ENCODE measurements at regions not wholly inside any gene's neighbourhood (a gene's known extent, or its start where the extent isn't known, plus 50 kb on each side); places are given as distances from the start of the nearest gene placed in this dataset.

DNA sequence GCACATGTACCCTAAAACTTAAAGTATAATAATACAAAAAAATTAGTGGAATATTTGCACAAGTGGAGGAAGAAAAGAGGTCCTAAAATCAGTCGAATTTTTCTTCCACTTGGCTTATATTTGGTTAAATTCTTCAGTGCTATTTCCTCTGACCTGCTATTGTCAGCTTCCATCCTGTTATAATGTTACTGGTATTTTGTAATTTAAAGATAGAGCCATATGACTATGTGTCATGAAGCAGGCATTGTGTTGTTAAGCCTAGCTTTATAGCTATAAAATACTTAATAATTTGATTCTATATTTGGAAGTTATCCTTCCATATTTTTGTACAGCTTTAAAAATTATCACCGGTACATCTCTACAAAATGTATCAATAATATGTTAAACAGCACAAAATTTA is 455.9 kb upstream of the MARCKS start:
- DNase-seq, result no peak

DNA sequence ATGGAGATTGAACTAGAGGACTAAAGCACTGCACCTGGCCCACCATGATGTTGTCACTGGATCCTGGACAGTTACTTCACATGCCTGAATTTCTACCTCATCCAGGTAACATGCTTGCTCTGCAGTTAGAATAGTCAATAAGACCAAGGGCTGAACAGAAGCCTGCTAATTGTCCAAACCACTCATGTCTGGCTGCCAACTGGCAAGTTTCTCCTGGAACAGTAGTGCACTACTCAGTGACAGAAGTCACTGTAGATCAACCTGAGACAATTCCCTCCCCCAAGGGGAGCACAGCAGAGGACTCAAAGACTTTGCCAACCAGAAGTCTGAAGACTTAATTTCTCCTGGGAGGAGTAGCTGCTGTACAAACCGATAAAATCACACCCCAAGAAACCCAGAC is 454.6 kb upstream of the MARCKS start:
- DNase-seq, result no peak

DNA sequence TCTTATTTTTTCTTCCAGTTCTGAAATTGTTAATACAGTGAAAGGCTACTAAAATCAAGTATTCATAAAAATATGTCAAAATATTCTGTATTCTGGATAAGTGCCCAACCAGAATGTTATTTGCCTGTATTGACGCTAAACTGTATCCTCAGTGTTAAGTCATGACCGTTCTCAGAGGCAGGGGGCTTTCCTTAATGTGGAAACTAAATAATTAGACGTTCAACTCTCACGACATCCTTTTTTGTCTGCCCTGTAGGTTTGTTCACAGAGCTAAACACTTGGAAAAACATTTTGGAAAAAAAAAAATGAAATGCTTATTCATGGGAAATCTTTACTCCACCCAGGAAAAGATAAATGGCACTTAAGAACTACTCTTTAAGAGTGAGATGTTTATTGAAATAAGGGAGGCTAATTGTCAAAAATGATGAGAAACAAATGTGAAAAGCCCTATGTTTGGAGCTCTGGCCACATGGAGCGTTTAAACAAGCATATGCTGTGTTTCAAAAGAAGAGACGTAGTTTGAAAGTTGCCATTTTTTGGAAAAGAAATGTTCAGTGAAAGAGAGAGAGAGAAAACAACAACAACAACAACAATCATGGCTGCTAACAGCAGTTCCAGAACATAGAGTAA is 453.1 kb upstream of the MARCKS start:
- DNase-seq, result no peak

DNA sequence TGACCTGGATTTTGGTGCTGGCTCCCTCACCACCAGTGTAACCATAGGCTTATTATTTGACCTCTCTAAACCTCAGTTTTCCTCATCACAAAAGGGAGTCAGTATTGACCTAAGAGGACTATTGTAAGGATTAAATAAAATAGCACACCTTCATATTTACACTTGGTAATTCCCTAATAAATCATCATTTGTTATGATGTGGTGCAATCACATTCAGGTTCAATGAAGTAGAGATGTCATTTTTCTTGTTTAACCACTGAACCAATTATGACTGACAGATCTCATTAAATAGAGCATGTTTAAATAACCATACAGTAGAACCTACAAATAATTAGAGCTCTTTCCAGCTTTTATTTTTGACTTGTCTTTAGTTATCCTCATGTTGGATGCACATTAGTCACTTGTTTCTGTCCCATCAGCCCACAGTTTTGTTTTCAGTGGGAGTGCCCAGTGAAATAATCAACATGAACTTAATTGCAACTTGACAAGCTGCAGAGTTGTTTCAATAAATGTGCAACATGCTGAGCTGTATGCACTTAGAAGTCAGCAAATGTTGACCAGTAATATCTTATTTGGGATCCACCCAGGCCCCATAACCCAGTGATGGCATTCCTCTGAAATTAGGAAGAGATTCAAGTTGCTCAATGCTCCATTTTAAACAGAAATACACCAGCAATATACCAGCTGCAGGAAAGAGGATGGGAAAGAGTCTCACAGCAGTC is 451.7 kb upstream of the MARCKS start:
- DNase-seq, result no peak

DNA sequence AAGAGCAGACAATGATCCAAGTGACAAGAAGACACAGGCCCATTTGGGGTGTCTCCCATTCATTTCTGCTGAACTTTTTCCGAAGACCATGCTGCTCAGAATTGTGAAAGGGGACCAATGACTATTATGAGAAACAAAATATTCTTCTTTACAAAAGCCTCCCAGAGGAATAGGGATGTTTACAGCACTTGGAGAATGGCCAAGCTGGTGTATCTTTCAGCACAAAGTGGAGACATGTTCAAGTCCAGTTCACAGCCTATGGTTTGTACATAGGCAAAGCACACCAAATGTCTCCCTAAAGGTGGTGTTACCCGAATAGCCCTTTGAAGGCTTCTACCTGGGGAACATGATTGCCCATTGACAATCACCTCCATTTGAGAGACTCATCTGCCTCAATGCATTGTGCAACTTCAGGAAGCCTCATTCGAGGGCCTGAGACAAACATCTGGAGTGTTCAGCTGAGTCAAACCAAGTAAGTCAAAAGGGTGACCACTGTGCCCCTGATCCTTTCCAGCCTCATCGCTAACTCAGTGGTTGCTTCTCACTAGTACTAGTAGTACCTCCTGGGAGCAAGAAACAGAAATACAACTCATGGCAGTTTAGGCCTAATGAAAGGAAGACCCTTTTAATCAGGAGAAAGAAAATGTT is 451.0 kb upstream of the MARCKS start:
- DNase-seq, result no peak

DNA sequence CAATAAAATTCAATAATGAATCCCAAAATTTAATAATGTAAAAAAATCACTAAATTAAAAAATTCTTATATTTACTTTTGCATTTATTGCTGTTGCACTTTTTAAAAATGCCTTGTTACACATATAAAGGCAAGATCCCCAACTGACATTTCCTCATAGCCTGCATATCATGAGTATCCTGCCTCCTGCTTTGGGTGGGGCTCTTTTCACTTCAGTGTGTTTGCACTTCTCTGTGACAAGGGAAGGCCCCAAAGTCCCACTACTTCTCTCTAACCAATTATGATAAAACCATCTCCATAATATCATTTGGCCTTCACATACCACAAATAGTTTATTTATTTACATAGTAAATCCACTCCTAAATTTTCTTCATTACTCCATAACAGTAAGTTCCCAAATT is 446.1 kb upstream of the MARCKS start:
- no peak for DNase-seq

DNA sequence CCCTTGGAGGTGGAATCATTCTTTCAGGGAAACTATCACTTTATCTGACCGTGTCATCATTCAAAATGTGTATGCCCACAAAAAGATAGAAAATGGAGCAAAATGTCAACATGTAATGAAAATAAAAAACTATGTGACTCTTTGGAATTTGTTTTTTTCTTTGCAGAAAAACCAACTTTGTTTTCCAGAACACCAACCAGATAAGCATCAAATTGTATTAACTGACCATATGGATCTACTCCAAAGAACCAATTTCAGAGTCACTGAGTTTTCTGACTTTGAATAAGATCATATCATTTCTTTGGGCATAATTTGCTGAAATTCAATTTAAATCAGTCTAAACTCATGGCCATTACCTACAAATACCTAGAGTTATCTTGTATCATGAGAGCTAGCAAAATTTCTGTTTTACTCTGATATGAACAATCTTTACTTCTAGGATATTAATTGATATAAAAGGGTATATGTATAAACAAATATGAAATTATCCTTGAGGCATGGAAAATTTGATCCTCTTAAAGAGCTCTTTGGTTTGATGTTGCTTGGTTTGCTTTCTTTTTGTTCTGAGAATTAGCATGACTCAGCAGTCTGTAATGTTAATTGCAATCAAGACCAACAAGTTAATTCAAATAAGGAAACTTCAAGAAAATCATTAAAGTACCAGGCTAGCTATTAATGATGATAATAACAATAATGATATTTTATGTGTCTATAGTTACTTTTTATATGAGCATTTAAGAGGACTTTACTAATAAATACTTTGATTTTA is 444.4 kb upstream of the MARCKS start:
- DNase-seq, result no peak

DNA sequence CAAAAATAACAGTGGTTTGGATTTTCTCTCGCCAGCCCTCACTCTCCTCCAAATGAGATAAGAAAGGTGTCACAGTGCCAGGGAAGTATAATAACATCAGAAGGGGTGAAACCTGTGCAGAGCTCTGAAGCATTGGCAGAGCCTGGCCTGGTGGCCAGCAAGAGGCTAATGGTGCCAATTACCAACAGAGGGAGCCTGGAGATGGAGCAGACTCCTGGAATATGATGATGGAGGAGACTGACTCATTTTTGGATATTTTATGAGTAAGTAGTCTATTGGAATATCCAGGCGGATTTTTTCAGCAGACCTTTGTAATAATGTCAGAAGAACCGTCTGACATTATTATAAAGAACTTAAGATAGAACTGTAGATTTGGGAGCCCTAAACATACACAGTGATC is 442.6 kb upstream of the MARCKS start:
- DNase-seq, result peak; percentile 82

DNA sequence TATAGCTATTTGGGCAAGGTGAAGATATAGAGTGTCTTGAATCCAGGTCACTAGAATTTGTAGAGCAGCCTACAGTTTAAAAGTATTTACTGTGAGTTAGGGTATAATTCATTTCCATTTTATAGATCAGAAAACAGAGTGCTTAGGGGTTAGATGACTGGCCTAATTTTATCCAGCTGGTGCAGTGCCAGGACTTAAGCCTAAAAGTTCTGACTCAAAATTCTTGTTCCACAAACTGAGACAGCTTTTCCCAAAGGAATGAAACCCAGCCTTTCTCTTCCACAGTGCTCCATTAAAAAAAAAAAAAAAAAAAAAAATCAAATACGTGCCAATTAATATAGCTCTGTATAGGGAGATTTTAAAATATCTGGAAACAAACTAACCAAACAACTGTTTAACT is 441.0 kb upstream of the MARCKS start:
- DNase-seq, result no peak

DNA sequence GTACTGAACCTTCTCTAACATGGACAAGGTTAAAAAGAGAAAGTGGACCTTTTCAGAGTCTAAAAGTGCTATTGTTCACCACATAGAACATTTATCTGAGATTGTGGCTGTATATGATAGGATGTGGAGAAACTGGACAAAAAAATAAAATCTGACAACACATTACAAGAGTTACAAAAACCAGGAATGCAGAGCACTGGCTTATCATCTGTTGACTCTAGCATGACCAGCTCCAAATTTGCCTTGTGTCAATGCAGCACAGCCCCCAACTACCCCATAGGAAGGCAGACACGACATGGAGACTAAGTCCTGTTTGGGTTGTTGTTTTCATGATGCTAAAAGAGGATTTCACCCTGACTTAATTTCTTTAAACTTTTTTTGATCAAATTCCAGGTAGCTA is 436.9 kb upstream of the MARCKS start:
- DNase-seq, result no peak

DNA sequence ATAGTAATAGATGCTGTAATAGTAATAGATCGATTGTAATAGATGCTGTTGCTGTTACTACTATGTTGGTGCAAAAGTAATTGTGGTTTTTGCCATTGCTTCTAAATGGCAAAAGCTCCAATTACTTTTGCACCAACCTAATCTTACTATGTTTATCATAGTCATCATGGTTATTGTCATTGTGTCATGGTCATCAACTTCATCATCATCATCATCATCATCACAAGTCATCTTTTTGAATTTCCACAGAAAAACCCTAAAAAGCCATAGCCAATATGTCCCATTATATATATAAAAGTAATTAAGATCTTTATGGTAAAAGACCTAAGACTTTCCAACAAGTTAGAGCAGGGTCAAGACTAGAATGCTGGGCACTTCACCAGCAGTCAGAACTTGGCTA is 435.1 kb upstream of the MARCKS start:
- no peak for DNase-seq

DNA sequence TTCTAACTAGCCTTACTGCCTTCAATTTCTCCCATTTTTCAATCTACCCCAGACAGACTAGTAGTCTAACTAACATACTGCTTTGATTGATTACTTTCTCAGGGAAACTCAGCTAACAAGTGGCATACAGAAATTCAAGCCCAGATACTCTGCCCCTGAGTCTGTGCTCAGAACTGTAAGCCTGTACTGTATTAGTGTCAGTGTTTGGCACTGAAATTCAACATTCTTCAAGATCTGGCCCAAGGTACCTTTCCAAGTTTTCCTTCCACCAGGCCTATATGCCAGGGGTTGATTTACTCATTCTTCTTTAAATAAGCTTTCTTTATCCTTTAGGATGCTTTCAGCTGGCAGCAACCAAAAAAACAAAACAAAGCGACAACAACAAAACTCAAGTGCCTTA is 433.2 kb upstream of the MARCKS start:
- DNase-seq, result no peak

DNA sequence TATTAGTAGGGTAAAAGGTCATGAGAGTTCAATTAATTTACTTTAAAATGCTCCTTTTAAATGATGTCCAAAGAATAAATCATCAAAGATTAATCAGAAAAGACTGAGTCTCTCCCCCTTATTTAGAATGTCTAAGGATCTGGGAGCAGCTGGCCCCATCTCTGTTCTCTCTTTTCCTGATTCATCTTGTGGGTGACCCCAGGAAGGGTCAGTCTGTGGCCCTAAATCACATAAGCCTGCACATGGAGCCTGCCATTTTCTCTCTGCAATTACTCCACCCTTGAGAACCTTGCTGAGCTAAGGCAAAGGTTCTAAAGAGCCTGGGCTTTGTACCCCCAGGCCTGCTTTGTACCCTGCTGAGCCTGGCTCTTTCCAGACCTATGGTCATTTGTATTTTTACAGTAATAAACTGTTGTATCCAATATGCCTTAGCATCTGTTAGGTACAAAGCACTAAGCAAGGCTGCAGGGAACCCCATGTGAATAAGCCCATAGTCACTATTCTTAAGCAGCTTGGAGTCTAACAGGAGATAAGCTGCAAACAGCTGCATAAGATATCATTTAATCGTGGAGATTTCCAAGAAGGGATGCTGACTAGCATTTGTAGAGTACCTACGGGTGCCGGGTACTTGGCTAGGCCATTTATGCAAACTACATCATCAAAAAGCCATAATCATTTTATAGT is 431.0 kb upstream of the MARCKS start:
- DNase-seq, result no peak

DNA sequence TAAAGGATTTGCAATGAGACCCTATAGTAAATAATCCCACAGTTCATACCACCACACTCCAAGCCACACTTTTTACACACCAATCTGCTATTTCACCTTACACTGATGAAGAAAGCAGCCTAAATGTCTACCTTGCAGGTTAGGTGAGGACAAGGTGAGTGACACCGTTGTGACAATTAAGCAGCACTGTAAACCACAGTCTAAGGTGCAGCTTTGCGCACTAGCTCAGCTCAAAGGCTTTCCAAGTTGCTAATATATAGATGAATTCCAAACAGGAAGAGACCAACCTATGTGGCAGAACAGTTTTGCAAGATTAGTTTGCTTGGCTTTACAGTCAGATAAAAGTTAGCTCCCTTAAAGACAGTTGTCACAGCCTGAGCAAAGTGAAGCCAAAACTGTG is 429.5 kb upstream of the MARCKS start:
- no peak for DNase-seq

DNA sequence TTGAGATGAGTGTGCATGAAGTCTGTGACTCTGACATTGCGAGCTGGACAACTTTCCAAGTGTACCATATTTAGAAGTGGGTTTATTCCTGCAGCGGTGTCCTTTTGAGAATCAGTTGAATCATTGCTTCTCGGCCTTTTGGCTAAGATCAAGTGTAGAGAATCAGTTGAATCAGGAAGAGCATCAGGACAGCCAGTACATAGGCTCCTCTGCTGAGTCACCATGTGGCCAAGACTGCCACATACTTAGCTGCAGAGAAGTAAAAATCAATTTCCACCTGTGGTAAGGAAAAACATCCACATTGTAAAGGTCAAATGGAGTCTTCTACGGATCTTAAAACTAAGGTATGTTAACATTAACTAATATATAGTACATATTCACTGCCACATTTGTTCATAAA is 428.4 kb upstream of the MARCKS start:
- no peak for DNase-seq

DNA sequence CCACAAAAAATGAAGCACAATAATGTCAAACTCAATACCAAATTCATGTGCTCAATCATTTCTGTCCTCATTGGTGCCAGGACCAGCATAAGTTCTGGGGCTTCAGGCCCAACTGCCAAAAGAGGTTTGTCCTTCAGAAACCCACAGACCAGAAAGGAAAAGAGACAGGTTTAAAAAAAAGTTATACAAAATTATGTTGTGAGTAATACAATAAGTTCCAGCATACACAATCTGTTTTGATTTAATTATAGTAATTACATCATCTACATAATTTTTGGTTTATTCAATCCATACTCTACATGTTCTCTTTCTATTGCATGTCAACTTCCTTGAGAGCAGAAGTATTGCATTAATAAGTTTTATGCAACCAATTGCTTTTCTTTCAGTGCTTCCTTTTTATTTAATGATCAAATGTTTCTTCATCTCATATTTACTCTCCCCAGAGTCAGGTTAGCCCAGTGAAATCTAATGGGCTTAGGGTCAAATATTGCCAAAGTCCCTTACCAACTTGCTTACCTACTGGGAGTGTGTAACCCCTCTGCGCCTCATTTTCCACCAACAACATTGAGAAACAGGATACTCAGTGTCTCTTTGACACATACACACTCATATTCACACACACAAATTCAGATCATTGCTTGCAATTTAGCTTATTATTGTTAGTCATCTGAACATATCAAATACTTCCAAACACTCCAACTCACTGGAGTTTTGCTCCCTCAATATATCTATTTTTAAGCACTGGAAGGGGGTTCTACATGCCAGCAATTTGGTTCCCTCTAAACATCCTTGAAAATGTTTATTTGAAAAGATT is 424.4 kb upstream of the MARCKS start:
- DNase-seq, result no peak

DNA sequence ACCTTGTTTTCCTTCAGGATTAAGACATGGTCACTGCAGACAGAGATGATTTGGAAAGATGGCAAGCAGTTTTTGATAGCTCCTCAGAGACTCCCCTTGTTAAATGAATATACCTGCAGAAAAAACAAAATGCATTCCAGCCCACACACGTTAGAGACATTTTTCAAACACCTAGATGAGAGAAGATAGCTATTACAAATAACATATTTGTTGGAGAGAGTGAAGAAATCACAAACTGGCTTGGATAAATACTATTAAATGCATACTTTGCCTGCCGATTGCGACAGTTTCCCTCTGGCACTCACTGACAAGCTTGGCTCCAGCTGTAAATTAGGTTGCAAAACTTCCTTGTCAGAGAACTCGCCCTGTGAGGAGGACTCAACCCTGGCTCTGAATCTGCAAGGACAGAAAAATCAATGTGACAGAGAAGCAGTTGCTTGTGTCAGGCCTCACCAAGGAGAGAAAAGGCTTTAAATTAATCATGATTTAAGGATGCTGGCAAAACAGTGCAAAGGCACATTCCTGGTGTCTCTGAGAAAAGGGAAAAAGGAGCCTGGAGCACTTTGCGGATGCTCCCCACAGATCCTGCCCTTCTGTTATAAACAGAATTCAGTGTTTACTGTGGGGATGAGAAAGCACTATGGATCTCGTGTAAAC is 423.7 kb upstream of the MARCKS start:
- DNase-seq, result no peak

DNA sequence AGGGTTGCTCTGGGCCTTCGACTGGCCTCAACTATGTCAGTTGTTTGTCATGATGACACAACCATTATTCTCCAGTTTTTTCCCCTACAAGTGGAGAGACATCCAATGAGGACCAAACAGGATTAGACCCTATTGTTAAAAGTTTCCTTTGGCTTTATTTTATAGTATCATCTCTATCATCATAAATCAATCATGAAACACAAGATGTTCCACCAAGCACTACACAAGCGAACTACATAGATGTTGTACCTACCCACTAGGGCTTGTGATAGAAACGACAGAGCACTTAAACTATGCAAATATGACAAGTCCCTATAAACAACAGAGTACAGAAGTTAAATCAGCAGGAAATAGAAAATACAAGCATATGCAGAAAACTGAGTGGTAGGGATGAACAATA is 422.5 kb upstream of the MARCKS start:
- no peak for DNase-seq

DNA sequence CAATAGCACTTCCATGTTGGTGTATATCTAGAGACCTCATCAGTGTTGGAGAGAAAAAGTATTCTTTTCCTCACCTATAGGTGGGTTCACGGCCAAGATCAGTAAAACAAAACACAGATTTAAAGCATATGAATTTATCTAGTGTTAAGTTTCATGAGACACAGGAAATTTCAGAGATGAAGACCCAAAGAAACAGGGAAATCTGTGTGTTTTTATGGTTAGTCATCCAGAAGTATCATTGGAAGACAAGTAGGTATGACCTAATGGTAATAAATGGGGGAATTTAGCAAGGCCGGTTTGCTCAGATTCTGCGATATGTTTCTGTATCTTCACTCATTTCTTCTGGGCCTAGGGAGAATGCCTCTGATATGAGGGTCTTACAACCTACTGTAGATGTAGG is 419.6 kb upstream of the MARCKS start:
- no peak for DNase-seq

DNA sequence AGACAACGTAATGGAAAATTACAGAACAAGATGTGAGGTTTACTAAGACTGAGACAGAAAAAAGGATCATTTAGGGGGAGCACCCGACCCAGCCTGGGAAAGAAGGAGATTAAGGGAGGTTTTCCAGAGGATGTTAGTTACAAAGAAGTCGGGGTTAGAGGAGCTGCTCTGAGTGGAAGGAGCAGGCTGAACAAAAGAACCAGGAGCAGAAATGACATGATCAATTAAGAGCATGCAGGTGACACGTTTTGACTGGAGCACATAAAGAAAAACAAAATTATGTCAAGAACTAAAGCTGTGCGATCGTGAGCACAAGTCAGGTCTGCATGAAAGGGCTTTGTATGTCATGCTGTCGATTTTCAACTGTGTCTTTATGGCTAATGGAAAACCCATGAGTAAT is 417.3 kb upstream of the MARCKS start:
- DNase-seq, result no peak

DNA sequence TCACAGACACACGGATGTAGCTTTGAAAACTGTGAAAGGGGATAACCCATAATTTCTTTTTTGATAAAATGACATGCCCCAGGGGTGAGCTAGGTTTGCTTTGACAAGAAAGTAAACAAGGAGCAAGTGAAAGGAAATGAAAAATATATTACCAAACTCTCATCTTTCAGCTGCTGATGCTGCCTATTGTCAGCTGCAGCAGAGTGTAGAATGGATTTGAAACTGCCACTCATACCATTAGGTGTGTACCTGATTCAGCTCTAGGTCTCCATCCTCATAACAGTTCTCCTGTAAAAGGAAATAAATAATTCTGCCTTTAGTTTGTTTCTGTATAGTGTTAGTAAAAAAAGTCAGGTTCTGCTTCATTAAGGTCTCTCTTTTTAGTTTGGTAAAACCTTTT is 415.1 kb upstream of the MARCKS start:
- no peak for DNase-seq

DNA sequence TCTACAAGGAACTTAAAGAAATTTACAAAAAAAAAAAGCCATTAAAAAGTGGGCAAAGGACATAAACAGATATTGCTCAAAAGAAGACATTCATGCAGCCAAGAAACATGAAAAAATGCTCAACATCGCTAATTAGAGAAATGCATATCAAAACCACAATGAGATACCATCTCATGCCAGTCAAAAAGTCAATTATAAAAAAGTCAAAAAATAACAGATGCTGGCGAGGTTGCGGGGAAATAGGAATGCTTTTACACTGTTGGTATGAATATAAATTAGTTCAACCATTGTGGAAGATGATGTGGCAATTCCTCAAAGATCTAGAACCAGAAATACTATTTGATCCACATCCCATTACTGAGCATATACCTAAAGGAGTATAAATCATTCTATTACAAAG is 411.9 kb upstream of the MARCKS start:
- no peak for DNase-seq

All from amniotic stem cell (primary cell).